GM18505 (cell line): ENCODE measurements at regions not wholly inside any gene's neighbourhood (a gene's known extent, or its start where the extent isn't known, plus 50 kb on each side); places are given as distances from the start of the nearest gene placed in this dataset.

Experiments
- ATAC-seq: cut with Tn5 transposase; IDR thresholded peaks from one replicate; pipeline ENCODE4 v1.9.1; 2021; ENCODE audit not compliant: unreplicated experiment
- POLR2A ChIP-seq: IDR thresholded peaks from 4 replicates; pipeline ENCODE4 v1.6.1; 2011; ENCODE audit warnings: borderline replicate concordance; ENCODE audit not compliant: insufficient read depth, insufficient read length; ENCODE audit errors: extremely low read depth

DNA sequence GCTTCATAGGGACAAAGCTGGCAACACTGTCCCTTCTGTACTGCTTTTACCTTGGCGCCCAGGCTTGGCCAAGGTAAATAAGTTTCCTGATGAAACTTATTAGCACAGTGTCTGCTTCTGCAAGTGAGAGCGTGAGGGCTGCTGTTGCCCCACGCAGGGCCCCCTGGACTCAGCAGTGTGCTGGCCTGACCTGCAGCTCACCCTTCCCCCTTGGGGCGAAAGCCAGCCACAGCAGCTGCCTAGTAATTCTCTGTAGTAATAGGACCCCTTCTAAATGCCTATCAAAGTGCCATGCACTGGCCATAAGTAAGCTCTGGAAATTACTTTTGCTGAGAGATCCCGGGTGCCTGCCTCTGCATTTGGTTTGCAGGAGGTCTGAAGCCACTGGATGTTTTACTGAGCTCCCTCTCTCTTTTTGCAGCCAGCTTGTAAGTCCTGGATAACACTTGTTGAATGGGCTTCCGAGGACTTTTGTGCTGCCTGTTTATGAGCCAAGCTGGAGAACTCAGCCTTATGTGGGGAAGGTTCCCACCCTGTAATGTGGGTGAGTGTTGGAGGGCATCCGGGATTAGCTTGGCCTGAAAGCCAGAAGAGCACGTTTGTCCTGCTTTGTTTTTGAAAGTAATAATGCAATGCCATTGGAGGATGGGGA, 293.9 kb downstream of the C7orf25 start:
- no peak for TF ChIP-seq POLR2A
- ATAC-seq, result no peak

DNA sequence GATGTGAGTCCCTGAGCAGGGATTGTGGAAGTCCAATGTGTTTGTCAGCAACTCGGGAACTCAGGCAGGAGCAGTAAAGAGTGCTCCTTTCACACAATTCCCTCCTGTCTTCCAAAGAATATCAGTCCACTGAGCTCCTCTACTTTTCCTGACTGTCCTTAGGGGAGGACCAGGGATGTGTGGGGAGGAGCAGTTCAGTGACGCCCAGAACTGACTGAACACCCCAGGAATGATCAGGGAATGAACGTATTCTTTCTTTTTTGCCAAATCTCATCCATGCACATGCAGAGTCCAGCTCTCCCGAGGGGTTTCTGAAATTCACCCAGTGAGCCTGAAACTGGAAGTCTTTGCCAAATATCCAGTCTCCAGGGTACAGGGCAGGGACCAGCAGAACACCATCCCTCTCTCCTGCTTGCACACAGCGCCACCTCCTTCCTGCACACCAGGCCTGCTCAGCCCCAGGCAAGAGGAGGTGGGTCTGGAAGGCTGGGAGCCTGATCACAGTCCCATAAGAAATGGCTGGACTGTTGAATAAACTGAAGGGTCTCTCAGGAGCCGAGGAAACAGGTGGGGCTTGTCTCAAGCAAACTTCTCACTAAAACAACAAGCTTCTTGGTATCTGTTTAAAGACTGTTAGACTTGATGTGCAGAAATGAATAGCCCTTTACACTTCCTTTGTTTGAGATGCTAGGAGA, 294.7 kb downstream of the C7orf25 start:
- ATAC-seq, result no peak
- no peak for TF ChIP-seq POLR2A

- ATAC-seq, result no peak
- TF ChIP-seq POLR2A, result no peak
Observed at GRCh38 chr7:42614636-42615035, 297.2 kb downstream of the C7orf25 start.

- ATAC-seq, result no peak
- TF ChIP-seq POLR2A, result no peak
Observed at GRCh38 chr7:42611961-42612360, 299.9 kb downstream of the C7orf25 start.

DNA sequence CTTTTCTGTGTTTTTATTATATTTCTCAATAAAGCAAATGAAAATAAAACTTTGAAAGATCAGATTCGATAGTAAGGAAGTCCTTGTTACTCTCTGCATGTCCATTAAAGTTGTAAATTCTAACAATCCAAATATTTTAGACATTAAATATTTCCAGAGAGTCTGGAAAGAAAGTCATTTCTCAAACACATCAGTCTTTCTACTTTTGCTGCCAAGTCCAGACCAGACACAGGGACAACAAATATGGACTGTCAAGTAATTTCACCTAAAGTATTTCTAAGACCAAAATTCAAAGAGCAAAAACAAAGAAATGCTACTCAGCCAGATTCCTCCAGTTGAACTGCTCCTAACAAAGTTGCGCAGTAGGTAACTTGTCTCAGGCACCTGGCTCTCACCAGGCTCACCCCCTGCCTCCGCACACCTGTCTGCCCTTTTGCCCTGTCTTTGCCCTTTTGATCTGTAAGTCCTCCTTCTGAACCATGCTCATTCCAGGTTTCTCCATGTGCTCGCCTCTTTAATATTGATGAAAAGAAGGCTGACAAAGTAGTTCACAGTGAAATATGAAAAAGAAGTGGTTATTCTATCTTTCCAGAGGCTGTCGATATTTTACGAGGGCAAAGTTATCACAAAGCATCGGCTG, 300.5 kb downstream of the C7orf25 start:
- ATAC-seq, result no peak

DNA sequence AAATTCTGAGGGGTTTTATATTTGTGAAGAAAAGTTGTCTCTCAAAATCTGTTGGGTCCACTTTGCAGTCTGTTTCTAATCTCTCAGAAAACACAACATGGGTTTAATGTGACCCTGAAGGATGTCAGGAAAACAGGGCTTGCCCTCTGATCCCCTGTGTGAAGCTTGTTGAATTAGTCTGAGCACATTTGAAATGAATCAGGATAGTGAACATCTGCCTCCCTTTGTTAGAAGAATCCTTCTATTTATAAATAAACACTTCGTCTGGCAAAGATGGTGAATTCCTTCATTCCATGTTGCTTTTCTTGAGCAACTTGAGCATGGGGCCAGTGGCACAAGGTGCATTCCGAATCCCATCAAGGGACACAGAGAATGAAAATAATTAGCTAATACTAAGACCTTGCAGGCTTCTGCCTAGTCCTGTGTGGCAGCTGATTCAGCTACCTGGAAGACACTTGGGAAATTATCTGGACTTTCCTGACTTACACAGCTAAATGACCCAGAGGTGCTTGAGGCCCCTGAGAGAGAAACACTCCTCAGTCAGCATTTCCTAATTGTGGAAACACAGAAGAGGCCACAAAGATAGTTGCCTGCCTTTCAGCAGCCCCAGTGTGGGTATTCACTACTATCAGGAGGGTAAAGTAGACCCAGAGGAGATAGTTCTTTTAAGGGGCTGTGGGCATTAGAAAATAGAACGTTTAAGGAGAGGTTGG, 305.5 kb downstream of the C7orf25 start:
- ATAC-seq, result no peak

More for the DNA sequence above, 300.5 kb downstream of the C7orf25 start:
- TF ChIP-seq POLR2A, result no peak

DNA sequence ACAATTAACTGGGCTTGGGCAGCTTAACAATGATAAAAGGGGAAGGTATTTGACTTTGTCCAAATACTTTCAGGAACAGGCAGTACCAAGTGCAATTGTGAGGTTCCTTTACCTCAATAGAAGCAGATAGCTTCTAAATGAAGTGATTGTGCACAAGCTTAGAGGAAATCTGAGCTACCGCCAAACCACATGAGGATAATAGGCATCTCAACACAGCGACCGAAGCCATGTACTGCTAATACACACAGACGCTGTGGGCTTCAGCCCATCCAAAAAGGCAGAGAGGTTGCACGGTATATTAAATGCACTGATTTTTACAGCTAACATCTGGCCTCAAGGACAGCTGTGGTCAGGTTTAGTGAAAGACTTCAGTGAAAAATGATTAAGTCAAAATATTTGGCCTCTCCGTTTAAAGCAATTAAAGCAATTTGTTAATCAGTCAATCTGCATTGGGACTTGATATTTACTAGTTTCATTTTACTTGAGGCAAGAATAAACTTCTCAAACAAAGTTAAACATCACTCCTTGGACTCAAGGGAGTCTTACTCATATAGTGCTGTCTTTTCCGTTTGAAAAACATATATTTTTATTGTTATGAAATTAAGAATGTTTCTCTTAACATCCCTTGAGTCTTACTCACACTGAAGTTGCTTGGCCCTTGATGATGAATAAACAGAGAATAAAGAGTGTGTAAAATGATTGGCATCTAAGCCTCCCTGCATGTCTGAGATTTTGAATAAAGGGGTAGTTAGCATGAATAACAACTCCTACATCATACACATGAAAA, 306.3 kb downstream of the C7orf25 start:
- TF ChIP-seq POLR2A, result no peak
- ATAC-seq, result no peak

More for the DNA sequence above, 305.5 kb downstream of the C7orf25 start:
- no peak for TF ChIP-seq POLR2A

DNA sequence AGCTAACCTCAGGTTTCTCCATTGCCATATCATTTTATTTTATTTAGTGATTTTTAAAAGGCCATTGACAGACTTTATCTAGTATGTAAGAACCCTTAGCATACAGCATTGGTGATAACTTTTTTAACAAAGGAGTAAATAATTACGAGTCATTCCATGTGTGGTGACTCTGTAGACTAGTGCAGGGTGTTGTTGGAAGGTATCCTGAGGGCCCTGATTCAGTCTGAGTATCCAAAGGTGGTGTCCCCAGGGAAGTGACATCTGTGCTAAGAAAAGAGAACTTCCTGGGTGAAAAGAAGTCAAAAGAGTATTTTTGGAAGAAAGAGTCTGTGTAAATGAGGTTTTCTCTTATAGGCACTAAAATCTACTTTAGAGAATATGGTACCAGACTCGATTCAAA, 308.4 kb downstream of the C7orf25 start:
- no peak for TF ChIP-seq POLR2A
- no peak for ATAC-seq

DNA sequence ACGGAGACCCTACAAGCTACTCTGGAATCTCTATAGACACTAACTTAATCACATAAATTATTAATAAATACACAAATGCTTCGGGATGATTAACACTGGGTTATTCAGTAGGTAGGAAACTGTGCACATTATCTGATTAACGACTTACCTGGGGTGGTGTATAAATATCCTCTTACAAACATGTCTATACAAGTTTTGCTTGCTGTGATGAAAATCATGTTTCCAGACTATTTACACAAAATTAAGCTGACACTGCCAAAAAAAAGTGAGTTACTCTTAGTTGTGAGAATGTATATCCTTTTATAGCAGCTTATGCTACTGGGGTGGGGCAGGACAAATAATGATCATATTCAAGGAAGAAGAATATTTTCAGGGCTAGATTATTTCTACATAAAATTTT, 314.6 kb downstream of the C7orf25 start:
- ATAC-seq, result no peak

DNA sequence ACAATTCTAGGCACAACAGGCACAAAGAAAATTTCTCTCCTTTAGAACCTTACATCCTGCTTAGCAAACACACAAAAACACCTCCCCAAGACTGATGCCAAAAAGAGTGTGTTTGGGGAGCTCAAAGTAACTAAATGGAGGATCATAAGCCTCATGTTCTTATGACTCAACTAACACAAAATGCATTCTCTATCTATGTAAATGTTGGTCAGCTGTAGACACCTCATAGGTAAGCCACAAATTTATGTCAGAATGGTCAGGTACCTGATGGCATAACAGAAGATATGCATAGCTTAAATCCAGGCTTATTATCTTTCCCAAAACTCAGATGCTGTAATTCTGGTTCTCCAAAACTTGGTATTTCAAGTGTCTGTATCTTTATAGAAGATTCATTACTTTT, 315.1 kb downstream of the C7orf25 start:
- no peak for ATAC-seq
- no peak for TF ChIP-seq POLR2A

More for the DNA sequence above, 314.6 kb downstream of the C7orf25 start:
- TF ChIP-seq POLR2A, result no peak

DNA sequence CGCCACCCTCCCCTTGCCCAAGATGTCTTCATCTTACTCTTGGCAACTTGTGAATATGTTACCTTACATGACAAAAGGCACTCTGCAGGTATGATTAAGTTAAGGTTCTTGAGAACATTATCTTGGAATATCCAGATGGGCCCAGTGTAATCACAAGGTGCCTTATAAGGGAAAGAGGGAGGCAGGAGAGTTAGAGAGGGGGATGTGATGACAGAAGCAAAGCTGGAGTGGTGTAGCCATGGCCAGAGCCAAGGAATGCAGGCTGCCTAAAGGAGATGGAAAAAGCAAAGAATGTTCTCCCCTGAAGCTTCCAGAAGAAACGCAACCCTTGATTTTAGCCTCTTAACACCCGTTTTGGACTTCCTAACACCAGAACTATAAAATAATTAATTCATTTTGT, 318.0 kb downstream of the C7orf25 start:
- ATAC-seq, result no peak
- no peak for TF ChIP-seq POLR2A

- TF ChIP-seq POLR2A, result no peak
- ATAC-seq, result no peak
Observed at GRCh38 chr7:42590771-42591310, 321.0 kb downstream of the C7orf25 start.
